HG03097 (cell line): ENCODE measurements at regions not wholly inside any gene's neighbourhood (a gene's known extent, or its start where the extent isn't known, plus 50 kb on each side); places are given as distances from the start of the nearest gene placed in this dataset.

ENCODE experiments used
- ATAC-seq: cut with Tn5 transposase; IDR thresholded peaks from one replicate; pipeline ENCODE4 v1.9.1; 2021; ENCODE audit not compliant: unreplicated experiment, low FRiP score

DNA sequence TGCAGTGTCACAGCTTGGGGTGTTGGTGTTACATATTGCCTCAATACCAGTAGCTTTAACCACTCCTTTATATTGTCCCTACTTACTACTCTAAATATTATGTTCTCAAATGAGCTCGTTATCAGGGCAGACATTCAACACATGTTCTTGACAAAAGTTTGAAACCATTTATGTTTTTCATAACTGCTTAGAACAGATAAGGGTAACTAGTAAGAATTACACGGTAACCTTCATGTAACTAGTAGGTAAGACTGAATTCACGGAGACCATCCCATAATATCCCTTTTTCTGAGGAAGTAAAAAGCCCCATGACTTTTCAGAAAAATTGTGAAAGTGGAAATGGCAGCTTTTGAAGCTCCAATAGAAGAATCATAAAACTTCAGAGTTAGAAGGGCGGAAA is 59.6 kb upstream of the CENPW start:
- no peak for ATAC-seq

DNA sequence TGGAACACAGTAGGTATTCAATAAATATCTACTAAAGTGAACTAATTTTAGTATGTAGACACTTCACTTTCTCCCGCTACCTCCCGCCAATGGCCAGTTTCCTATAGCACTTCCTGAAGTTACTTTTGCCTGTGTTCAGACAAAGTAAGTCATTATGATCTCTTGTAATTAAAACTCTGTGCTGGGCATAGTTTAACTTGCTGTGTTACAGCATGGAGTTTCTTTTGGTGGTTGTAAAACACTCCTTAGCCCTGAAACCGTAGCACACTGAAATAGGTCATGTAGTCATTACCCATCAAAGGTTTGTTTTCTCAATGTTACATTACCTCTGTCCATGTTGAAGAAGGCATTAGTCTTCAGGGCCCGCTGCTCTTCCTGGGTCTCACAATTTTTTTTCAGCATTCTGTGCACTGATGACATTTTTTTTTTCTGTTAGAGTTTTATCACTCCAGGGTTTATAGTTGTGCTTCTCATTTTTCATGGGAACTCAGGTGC is 54.0 kb upstream of the CENPW start:
- no peak for ATAC-seq
